ENCODE measurements at regions not wholly inside any gene's neighbourhood (a gene's known extent, or its start where the extent isn't known, plus 50 kb on each side); places are given as distances from the start of the nearest gene placed in this dataset.

- DNase-seq (ENCODE audit: low read depth), result no peak
- in situ Hi-C loops (cut with HindIII; ENCODE audit: low sequenced_read_pairs), result no loop called here
- TF ChIP-seq, protein P1, sequence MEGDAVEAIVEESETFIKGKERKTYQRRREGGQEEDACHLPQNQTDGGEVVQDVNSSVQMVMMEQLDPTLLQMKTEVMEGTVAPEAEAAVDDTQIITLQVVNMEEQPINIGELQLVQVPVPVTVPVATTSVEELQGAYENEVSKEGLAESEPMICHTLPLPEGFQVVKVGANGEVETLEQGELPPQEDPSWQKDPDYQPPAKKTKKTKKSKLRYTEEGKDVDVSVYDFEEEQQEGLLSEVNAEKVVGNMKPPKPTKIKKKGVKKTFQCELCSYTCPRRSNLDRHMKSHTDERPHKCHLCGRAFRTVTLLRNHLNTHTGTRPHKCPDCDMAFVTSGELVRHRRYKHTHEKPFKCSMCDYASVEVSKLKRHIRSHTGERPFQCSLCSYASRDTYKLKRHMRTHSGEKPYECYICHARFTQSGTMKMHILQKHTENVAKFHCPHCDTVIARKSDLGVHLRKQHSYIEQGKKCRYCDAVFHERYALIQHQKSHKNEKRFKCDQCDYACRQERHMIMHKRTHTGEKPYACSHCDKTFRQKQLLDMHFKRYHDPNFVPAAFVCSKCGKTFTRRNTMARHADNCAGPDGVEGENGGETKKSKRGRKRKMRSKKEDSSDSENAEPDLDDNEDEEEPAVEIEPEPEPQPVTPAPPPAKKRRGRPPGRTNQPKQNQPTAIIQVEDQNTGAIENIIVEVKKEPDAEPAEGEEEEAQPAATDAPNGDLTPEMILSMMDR (IDR thresholded peaks at IDR 0.05; ENCODE audit: low read depth, low read length, missing control alignments), result no peak
- H3K4me3 ChIP-seq (ENCODE audit: low read depth, low read length), result no peak overlapping the region
Observed at GRCh38 chr5:87099968-87100367, 167.7 kb upstream of the RASA1 start.

GRCh38 chr5:87101321-87101720 lies 166.4 kb upstream of the RASA1 start:
- in situ Hi-C loops (cut with HindIII; ENCODE audit: low sequenced_read_pairs), result no loop called here
- TF ChIP-seq, protein P1 (IDR thresholded peaks at IDR 0.05; ENCODE audit: low read depth, low read length, missing control alignments), result no peak
- no peak for DNase-seq (ENCODE audit: low read depth)
- no peak overlapping the region for H3K4me3 ChIP-seq (ENCODE audit: low read depth, low read length)

DNA sequence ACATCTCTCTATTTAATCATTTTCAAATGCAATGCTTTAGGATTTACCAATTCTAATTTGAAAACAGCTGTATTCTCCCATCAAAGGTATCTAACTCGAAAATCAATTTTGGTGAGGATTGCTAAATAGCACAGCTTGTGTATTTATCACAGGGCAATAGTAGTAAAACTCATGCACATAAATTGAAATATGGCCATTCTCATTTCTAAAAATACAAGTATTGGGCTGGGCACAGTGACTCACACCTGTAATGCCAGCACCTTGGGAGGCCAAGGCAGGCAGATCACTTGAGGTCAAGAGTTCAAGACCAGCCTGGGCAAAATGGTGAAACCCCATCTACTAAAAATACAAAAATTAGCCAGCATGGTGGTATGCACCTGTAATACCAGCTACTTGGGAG lies 164.8 kb upstream of the RASA1 start:
- in situ Hi-C loops (cut with HindIII; ENCODE audit: low sequenced_read_pairs), result no loop called here
- no peak overlapping the region for H3K4me3 ChIP-seq (ENCODE audit: low read depth, low read length)

GRCh38 chr5:87103616-87104287 lies 163.9 kb upstream of the RASA1 start:
- H3K4me3 ChIP-seq (ENCODE audit: low read depth, low read length), result no peak overlapping the region
- DNase-seq (ENCODE audit: low read depth), result no peak
- TF ChIP-seq, protein P1 (IDR thresholded peaks at IDR 0.05; ENCODE audit: low read depth, low read length, missing control alignments), result no peak
- in situ Hi-C loops (cut with HindIII; ENCODE audit: low sequenced_read_pairs), result no loop called here

More for the DNA sequence above, 164.8 kb upstream of the RASA1 start:
- no peak for DNase-seq (ENCODE audit: low read depth)
- TF ChIP-seq, protein P1 (IDR thresholded peaks at IDR 0.05; ENCODE audit: low read depth, low read length, missing control alignments), result no peak

DNA sequence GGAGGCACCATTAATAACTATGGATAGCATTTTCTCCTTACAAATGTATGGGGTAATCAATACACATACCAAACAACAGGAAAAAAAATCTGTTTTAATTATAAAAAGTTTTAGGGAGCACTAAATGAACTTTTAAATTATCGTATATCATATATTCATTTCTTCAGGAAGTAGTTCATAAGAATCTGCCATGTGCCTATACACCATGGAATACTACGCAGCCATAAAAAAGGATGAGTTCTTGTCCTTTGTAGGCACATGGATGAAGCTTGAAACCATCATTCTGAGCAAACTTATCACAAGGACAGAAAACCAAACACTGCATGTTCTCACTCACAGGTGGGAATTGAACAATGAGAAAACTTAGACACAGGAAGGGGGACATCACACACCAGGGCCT lies 162.1 kb upstream of the RASA1 start:
- no peak overlapping the region for H3K4me3 ChIP-seq (ENCODE audit: low read depth, low read length)
- DNase-seq (ENCODE audit: low read depth), result no peak
- TF ChIP-seq, protein P1 (IDR thresholded peaks at IDR 0.05; ENCODE audit: low read depth, low read length, missing control alignments), result no peak
- in situ Hi-C loops (cut with HindIII; ENCODE audit: low sequenced_read_pairs), result no loop called here

GRCh38 chr5:87109746-87110145 lies 157.9 kb upstream of the RASA1 start:
- DNase-seq (ENCODE audit: low read depth), result no peak

More at GRCh38 chr5:87109746-87110145, 157.9 kb upstream of the RASA1 start:
- H3K4me3 ChIP-seq (ENCODE audit: low read depth, low read length), result no peak overlapping the region
- TF ChIP-seq, protein P1 (IDR thresholded peaks at IDR 0.05; ENCODE audit: low read depth, low read length, missing control alignments), result no peak
- in situ Hi-C loops (cut with HindIII; ENCODE audit: low sequenced_read_pairs), result no loop called here

Data from astrocyte of the cerebellum (primary cell).